Upper lobe of left lung (tissue), 4 donors: ENCODE measurements at regions not wholly inside any gene's neighbourhood (a gene's known extent, or its start where the extent isn't known, plus 50 kb on each side); places are given as distances from the start of the nearest gene placed in this dataset.

Experiments
- CTCF ChIP-seq, 6 experiments: fragments of 450-650 bp in 4 of 6; fragments of 200-600 bp in 2 of 6; sonication (generic) in 2 of 6; IDR thresholded peaks; one replicate each; pipeline ENCODE4 v1.5.1; 2016 to 2019; ENCODE audit warnings: antibody characterized with exemption in 6 of 6
- EP300 ChIP-seq, 4 donors: sonication (generic); formaldehyde crosslinking; IDR thresholded peaks; one replicate each; pipeline ENCODE4 v1.5.1; 2017; ENCODE audit warnings: antibody characterized with exemption in 4 of 4, control low read depth in 2 of 4
- POLR2A ChIP-seq, 4 donors: fragments of 450-650 bp; IDR thresholded peaks; one replicate each; pipeline ENCODE4 v1.5.1; 2016 to 2017; ENCODE audit warnings: antibody characterized with exemption in 4 of 4, mild to moderate bottlenecking in 2 of 4

- TF ChIP-seq POLR2A (IDR thresholded peaks at IDR 0.05) (no peak), CTCF (IDR thresholded peaks at IDR 0.05) (no peak), EP300 (IDR thresholded peaks at IDR 0.05) (no peak)
These were observed 161.5 kb upstream of the SKOR2 start for GRCh38 chr18:47412924-47413323.
